ENCODE measurements at regions not wholly inside any gene's neighbourhood (a gene's known extent, or its start where the extent isn't known, plus 50 kb on each side); places are given as distances from the start of the nearest gene placed in this dataset.

DNA sequence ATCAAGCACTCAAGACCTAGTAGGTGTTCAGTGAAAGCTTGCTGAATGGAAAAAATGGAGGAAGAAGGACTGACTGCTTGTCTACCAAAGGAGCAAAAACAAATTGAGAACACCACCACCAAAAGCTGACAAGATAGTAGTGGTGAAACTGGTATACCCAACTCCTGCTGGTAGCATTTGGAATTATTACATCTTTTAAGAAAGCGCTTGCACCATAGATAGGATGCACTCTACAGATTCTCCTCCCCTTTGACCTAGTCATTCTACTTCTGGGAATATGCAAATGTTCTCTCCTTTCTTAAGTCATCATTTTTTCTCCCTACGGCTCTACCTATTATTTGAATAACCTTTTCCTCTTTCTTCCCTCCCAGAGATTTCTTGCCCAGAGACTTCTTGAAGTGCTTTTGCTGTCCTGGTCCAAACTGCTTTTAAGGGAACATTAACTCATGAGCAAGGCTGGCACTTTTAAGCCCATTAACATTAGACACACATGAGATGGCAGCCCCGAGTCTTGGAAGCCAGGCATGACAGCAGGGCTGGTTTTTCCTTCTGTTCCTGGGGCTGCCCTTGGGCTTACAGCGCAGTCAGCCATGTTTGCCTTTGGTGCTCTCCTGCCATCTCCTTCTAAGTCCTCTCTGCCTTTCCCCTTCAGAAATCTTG is 75.0 kb upstream of the TLE3 start:
- DNase-seq (ENCODE audit: low read depth in 3 of 3, low spot score in 1 of 3) = no peak

DNA sequence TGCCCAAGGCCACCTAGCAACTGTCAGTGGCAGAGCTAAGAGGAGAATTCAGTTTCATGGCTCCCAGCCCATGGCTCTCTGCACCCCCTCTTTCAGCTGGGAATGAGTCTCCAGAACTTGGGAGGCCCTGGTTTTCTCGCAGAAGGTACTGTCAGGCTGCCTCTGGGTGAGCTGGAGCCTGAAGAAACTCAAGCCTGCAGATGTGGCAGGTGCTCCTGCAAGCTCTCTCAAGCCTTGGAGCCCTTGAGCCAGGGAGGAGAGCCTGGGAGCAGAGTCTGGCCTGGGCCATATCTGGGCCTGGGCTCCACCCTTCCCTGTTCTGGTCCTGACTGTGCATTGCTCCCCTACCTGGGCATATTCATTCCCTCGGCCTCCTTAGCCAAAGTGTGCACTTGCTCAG is 74.4 kb upstream of the TLE3 start:
- DNase-seq (ENCODE audit: low read depth in 3 of 3, low spot score in 1 of 3) = no peak

DNA sequence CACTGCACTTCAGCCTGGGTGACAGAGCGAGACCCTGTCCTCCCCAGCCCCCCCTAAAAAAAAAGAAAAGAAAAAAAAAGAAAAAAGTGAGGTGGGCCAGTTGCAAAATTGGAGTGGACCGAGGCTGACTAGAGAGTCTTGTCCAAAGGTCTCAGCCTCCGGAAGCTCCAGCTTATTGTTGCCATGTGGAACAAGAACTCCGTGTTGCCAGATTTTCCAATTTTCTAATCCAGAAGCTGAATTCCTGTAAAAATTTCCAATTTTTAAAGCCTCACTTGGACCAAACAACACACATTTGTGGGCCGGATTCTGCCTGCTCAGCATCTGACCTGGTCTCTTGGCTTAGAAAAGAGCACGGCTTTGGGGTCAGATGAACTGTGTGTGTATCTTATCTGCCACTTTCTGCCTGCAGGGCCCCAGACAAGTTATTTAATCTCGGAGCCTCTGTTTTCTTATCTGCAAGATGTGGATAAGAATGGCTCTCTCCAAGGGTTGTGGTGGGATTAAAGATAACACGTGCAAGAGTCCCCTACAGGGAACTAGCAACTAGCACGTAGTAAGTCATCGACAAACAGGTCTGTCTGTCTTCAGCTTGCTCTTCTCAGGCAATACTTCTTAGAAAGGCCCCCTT is 73.7 kb upstream of the TLE3 start:
- no peak for DNase-seq (ENCODE audit: low read depth in 3 of 3, low spot score in 1 of 3)

DNA sequence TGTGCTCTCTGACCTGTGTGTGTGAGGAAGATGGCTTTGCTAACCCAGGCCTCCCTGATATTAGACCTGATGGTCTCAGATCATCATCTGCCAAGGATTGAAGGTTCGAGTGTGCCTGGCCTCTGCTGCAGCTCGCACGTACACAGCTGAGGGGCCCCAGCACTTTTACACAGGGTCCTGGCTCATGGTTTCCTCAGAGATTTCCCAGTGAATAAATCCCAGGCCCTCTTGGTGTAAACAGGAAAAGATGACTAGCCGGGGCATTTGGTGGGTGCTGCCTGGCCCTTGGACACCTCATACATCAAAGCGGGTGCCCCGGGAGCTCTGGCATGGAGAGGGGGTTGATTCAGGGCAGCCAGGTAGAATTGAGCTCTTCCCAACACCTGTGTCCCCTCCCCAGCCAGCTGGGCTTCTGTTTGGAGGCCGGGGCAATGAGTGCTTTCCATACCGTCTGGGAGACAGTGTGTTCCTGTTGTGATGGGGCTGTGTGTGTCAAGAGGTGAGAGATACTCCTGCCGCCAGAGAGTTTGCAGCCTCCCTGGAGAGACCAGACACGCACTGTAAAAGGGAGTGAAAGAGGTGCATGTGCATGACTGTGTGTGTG is 72.5 kb upstream of the TLE3 start:
- no peak for DNase-seq (ENCODE audit: low read depth in 3 of 3, low spot score in 1 of 3)

DNA sequence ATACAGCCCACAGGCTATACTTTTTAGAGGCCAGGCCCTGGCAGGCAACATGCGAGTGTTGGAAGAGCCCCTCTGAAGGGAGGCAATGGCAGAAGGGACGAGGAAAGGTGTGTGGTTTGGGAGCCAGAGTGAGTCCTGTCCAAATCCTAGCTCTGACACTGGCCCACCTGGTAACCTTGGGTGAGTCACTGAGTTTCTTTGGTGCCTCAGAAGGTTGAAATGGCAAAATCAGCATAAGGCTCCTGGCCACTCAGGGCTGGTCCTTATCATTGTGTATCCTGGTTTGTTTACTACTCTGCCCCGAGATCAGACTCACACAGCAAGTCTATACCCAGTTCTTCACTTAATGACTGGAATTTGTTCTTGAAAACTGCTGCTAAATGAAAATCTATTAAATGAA is 71.4 kb upstream of the TLE3 start:
- DNase-seq (ENCODE audit: low read depth in 3 of 3, low spot score in 1 of 3) = no peak

DNA sequence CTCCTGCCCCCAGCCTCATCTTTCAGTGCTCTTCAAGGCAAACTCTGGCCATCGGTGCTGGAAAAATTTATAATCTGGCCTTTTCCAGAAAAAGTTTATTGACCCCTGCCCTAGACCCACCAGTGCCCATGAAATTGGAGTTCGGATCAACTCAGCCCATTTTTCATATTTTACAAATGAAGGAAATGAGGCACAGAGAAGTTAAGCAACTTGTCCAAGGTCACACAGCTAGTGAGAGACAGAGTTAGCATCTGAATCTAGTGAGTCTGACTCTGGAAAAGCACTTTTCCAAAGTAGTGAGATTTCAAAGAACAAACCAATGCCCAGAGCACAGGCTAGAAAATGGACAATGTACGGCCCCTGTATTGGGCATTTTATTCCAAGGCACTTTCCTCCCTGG is 69.4 kb upstream of the TLE3 start:
- DNase-seq (ENCODE audit: low read depth in 3 of 3, low spot score in 1 of 3) = no peak

DNA sequence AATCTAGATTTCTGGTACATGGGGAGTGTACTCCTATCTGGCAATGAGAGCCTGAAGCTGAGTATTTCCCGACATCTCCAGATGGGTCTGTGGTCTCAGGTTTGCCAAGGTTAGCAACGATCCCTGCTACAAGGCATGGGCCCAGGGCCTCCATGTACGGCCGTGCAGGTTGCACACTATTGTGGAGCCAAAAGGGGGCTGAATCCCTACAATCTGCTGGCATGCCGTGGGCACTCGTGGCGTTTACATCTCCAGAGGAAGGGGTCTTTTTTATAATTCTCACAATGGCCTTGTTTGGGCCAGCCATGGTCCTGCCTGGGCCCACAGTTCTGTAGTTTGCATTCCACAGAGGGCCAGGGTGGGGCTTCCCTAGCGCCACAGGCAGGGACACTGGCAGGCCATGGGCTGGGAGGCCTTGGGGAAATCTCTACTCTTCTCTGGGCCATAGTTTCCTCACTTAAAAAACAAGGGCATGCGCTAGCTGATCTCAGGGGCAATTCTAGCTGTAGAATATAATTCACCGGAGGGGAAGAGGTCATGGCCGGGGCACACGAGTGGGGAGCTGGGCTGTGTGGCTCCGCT is 68.9 kb upstream of the TLE3 start:
- no peak for DNase-seq (ENCODE audit: low read depth in 3 of 3, low spot score in 1 of 3)

DNA sequence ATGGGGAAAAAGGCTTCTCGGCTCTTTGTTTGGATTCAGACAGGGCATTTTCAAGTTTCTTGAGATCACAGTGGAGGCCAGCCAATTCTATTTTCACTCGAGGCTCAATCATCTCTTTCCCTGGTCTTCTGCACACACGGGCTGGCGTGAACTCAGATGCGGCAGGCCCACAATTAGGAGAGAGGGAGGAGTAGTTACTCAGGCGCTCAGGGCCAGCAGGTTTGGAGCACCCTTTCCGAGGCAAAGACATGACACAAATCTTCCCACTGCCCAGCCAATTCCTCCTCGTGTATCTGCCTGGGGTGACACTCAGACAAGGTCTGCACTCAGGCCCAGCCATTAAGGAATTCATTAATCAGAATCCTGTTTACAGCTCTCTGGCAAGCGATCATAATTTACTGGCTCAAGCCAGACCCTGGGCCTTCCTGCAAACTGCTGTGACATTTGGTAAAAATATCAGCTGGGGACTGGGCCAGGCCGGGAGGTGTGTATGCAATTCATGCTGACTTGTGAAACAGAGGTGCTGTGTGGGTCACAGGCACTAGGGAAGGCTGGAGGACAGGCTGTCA is 68.1 kb upstream of the TLE3 start:
- DNase-seq (ENCODE audit: low read depth in 3 of 3, low spot score in 1 of 3) = no peak

DNA sequence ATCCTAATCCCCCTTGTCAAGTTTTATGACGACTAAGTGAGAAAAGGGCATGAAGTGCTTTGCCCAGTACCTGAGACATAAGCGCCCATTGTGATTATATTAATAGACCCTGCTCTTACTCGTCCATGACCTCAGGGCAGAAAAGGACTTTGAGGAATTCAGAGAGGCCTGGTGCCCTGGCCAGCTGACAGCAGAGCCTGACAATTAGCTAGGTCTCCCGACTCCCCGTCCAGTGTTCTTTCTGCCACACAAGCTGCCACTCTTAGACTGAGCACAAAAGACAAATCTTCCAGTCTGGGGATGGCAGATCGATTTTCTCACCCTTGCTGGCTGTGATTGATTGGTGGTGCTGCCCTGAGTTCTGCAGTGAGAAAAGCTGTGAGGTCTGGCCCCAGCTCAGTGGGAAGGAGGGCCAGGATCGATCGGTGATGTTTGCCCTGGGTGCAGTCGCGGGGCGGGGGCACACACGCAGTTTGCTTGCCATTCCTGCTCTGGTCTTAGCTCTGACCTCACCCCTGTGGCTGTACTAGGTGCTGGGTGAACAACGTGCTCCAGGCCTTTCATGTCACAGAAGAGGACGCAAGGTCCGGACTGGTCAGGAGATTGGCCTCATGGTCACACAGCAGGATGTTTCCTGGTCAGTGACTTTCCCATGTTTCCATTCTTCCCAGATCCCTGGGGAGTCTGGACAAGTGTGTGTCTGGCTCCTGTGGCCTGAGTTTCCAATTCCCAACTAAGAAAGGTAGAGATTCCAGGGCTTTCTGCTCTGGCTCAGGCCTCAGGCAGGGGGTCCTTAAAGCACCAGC is 67.4 kb upstream of the TLE3 start:
- DNase-seq (ENCODE audit: low read depth in 3 of 3, low spot score in 1 of 3) = no peak

DNA sequence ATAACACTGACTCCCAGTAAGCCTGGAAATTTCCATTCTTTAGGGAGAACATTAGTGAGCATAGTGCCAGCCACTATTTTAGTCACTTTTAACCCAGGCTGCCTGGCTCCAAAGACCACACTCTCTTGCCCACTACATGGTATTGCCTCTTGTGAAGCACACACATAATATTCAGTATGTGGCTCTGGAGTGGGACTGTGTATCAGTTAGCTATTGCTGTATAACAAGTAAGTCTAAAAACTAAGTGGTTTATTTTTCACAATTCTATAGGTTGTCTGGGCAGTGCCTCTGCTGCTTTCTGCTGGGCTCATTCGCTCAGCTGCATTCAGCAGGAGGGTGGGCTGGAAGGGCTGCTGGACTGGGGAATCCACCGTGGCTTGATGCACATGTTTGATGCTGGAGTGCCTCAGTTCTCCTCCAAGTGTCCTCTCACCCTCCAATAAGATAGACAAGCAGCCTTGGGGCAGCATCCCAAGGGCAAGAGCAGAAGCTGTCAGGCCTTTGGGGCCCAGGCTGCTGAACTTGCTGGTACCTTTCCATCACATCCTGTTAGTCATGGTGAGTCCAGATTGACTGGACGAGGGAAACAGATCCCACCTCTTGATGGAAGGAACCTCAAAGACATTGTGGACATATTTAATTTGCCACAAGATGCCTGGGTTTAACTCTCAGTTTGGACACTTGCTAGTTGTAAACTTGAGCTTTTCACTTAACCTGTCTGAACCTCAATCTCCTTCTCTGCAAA is 66.6 kb upstream of the TLE3 start:
- no peak for DNase-seq (ENCODE audit: low read depth in 3 of 3, low spot score in 1 of 3)

DNA sequence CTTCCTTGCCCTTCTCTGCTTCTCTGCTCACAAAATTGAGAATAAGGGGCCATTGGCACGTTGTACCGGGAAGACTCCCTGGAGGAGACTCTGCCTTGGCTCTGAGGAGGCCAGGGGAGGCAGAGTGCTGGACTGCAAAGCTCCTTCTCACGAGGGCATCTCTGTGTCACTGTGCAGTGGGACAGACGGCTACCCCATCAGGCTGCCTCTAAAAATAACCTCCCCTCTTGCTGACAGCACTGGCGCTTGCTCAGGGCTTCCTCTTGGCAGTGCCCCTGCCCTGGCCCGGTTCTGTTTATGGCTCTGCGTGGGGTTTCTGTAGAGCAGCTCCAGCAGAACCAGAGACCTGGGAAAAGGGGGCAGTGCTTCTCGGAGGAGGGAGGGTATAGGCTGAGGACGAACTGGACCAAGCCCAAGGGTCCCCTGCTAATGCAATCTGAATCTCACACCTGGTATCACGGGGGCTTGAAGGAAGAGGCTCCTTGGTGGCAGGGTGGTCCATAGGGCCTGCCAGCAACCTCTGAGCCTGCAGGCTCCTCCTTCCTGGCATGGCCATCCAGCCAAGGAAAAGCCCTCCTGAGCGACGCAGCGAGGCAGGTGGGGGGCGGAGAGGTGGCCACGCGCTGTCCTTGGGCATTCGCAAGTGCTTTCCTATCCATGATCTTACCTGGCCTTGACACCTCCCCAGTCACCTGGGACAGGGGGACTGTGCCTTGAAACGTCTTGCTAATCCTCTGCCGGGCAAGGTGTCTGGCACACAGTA is 63.3 kb upstream of the TLE3 start:
- no peak for DNase-seq (ENCODE audit: low read depth in 3 of 3, low spot score in 1 of 3)

DNA sequence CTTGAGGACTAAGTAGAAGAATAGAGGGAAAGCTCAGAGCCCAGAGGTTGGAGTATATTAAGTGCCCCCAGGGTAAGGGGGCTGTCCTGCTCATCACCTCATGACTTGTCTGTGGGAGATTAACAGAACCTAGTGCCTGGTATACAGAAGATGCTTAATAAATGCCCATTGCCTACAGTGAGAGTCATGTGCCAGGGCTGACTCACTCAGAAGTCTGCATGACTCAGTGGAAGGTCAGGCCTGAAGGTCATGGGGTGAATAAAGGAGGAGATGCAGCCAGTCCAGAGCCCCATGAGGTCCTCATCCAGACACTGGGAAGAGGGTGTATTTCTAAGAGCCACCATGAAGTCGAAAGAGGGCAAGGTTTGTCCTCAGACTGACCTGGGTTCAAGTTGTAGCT is 62.5 kb upstream of the TLE3 start:
- no peak for DNase-seq (ENCODE audit: low read depth in 3 of 3, low spot score in 1 of 3)

DNA sequence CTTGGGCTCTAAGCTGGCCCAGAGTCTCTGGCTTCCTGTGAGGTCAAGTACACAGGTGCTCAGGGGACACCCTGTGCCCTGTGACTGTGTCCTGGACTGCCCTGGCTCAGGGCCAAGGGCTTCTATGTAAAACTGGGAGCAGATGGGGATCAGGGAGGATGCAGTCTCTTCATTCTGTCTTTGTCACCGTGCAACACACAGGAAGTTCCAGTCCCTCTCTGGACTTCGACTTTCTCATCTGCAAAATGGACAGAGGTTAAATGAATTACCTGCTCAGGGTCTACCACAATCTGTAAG is 61.9 kb upstream of the TLE3 start:
- no peak for DNase-seq (ENCODE audit: low read depth in 3 of 3, low spot score in 1 of 3)

DNA sequence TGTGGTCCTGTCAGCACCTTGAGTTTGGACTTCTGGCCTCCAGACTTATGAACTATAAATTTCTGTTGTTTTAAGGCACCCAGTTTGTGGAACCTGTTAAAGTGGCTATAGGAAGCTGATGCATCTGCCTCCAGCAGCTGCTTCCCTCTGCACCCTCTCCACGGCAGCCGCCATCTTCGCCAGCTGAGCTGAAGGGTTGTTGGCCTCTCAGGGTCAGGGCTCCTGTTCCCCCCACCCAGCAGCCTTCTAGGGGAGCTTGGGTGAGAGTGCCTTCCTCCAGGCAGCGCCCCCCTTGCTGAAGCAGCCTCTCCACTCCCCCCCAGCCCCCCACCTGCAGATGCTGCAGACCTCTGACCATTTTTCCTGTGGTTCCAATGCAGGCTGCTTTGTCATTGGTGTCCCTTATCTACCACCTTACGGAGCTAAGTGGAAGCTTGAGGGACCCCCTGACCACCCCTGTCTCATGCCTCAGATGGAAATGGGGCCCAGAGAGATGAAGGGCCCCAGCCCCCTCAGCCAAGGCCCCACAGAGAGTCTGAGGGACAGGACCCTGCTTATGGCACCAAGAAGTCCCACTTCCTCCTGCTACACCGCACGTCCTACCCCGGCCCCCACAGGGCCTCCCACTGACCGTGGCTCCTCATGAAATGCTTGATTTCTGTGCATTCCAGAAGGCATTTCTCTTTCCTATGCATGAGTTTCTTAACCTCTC is 61.4 kb upstream of the TLE3 start:
- no peak for DNase-seq (ENCODE audit: low read depth in 3 of 3, low spot score in 1 of 3)

DNA sequence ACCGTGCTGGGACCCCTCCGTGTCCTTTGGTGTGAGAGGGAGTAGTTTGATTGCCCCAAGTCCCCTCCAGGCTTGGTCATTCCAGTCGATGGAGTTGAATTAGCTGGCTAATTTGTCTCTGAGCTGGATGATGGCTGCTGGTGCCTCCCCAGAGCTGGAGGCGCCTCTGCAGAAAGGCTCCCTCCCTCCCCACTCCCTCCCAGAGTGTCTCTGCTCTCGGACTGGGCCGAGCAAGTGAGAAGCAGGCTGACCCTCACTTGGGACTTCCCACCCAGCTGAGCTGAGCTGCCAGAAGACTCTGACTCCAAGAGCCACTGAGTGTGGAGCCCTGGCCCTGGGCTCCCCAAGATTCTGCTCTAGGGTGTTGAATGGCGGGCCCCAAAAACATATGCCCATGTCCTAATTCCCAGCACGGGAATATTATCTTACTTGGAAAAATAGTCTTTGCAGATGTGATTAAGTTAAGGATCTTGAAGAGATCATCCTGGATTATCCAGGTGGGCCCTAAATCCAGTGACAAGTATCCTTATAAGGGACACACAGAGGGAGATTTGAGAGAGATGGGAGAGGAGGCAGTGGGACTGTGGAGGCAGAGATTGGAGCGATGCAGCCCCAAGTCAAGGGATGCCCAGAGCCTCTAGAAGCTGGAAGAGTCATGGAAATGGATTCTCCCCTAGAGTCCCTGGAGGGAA is 60.7 kb upstream of the TLE3 start:
- no peak for DNase-seq (ENCODE audit: low read depth in 3 of 3, low spot score in 1 of 3)

DNA sequence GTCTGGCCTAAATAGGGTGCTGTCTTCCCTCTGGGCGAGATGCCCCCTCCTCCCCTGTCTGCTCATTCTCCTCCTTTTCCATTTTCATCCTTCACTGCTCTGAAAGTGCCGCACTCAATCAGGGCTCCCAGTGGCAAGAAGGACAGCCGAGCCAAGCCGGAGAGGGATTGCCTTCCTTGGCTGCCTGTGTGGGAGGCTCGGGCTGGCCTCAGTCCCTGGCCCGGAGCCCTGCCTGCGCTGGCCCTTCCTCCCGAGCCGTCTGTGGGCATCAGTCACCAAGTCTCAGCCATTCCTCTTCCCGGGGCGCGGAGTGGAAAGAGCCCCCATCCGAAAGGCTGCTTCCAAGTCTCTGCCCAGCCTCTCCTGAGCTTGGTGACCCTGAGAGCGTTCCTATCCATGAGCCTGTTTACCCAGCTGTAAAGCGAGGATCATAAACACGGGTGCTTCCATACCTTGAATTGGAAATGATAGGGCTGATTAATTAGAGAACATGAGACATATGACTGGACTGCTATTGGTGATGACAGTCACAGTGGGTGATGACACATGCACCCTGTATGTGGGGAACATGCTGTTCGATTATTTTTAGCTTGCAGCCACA is 59.1 kb upstream of the TLE3 start:
- no peak for DNase-seq (ENCODE audit: low read depth in 3 of 3, low spot score in 1 of 3)

DNA sequence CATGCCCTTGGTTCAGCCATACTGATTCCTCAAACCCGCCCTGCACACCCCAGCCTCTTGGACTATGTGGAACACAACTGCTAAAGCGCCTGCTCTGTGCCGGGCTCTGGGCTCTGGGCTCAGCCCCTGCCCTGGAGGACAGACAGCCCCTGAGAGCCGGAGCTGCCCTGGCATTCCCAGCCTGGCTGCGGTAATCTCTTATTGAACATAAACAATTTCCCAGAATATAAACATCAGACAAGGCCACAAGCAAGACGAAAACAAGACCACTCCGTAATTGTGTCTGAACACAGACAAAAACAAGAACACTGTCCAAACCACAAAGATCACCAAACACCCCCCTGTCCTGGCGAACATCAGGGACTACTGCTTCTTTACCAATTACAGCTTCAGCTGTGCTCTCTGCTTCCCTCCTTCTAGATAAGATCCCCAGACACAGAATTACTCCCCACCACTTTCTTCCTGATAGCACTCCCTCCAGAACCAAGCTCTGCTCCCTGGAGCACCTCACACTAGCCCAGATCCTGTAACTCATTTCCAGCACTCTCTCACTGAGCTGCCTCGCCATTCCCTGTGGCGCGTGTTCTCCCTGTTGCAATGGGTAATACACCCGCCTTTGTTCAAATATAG is 57.1 kb upstream of the TLE3 start:
- DNase-seq (ENCODE audit: low read depth in 3 of 3, low spot score in 1 of 3) = no peak
